Neutrophil (primary cell): ENCODE measurements at regions not wholly inside any gene's neighbourhood (a gene's known extent, or its start where the extent isn't known, plus 50 kb on each side); places are given as distances from the start of the nearest gene placed in this dataset.

Source experiments
- H3K27ac ChIP-seq: fragments of 200-600 bp; sonication (generic); 2 replicates; pipeline ENCODE4 v1.5.1; 2016; ENCODE audit warnings: mild to moderate bottlenecking, moderate library complexity
- H3K27me3 ChIP-seq: fragments of 200-600 bp; sonication (generic); 2 replicates; pipeline ENCODE4 v1.6.0; 2016; ENCODE audit warnings: mild to moderate bottlenecking
- H3K36me3 ChIP-seq: fragments of 200-600 bp; sonication (generic); 2 replicates; pipeline ENCODE4 v1.5.1; 2017
- H3K4me1 ChIP-seq, 2 experiments: fragments of 200-600 bp in 1 of 2; sonication (generic) in 1 of 2; 1 replicate in 1 of 2; 2 replicates in 1 of 2; pipeline versions ENCODE4 v1.5.1 to v1.6.1; 2013 to 2016; ENCODE audit warnings: low read depth in 1 of 2, low read length in 1 of 2, mild to moderate bottlenecking in 1 of 2, moderate library complexity in 1 of 2; ENCODE audit not compliant: control insufficient read depth in 1 of 2, insufficient read depth in 1 of 2
- H3K4me3 ChIP-seq, 2 experiments: fragments of 200-600 bp in 1 of 2; sonication (generic) in 1 of 2; 1 replicate in 1 of 2; 2 replicates in 1 of 2; pipeline ENCODE4 v1.5.1; 2013 to 2016; ENCODE audit warnings: low read depth in 1 of 2, low read length in 1 of 2, mild to moderate bottlenecking in 1 of 2, moderate library complexity in 1 of 2
- H3K9me3 ChIP-seq: fragments of 200-600 bp; sonication (generic); 2 replicates; pipeline ENCODE4 v1.5.1; 2016
- CTCF ChIP-seq: fragments of 200-600 bp; sonication (generic); IDR thresholded peaks from 2 replicates; pipeline ENCODE4 v1.5.1; 2016; ENCODE audit warnings: antibody characterized with exemption

GRCh38 chr11:112355726-112356125 lies 95.1 kb upstream of the PLET1 start:
- Histone ChIP-seq H3K9me3 (no peaks in the 10 kb centered on the region), H3K27ac (no peak overlapping the region), H3K4me1 (no peaks in the 10 kb centered on the region), H3K27me3 (no peaks in the 10 kb centered on the region), H3K4me3 (no peak overlapping the region), H3K36me3 (no peaks in the 10 kb centered on the region)
- TF ChIP-seq CTCF, result no peak

- H3K4me1 ChIP-seq, result no peaks in the 10 kb centered on the region
- no peak for TF ChIP-seq CTCF
- no peak overlapping the region for H3K4me3 ChIP-seq
- H3K9me3 ChIP-seq, result no peaks in the 10 kb centered on the region
- H3K27ac ChIP-seq, result no peak overlapping the region
- no peaks in the 10 kb centered on the region for H3K27me3 ChIP-seq
- no peaks in the 10 kb centered on the region for H3K36me3 ChIP-seq
Observed at GRCh38 chr11:112357488-112357887, 96.8 kb upstream of the PLET1 start.

GRCh38 chr11:112361396-112361795 lies 100.7 kb upstream of the PLET1 start:
- Histone ChIP-seq H3K9me3 (no peaks in the 10 kb centered on the region), H3K27me3 (no peaks in the 10 kb centered on the region), H3K36me3 (no peaks in the 10 kb centered on the region), H3K4me1 (no peaks in the 10 kb centered on the region), H3K27ac (no peak overlapping the region), H3K4me3 (no peak overlapping the region)
- no peak for TF ChIP-seq CTCF

- H3K4me3 ChIP-seq, result no peak overlapping the region
- no peaks in the 10 kb centered on the region for H3K36me3 ChIP-seq
- no peak for TF ChIP-seq CTCF
- no peak overlapping the region for H3K27ac ChIP-seq
- no peaks in the 10 kb centered on the region for H3K27me3 ChIP-seq
- no peaks in the 10 kb centered on the region for H3K4me1 ChIP-seq
- no peaks in the 10 kb centered on the region for H3K9me3 ChIP-seq
Observed at GRCh38 chr11:112363527-112363926, 102.9 kb upstream of the PLET1 start.

- H3K27me3 ChIP-seq, result no peaks in the 10 kb centered on the region
- H3K9me3 ChIP-seq, result no peaks in the 10 kb centered on the region
- H3K4me3 ChIP-seq, result no peak overlapping the region
- no peaks in the 10 kb centered on the region for H3K4me1 ChIP-seq
- no peaks in the 10 kb centered on the region for H3K36me3 ChIP-seq
- H3K27ac ChIP-seq, result no peak overlapping the region
- TF ChIP-seq CTCF, result no peak
Observed at GRCh38 chr11:112364962-112365481, 104.4 kb upstream of the PLET1 start.

GRCh38 chr11:112366012-112366411 lies 105.4 kb upstream of the PLET1 start:
- no peak for TF ChIP-seq CTCF
- H3K27ac ChIP-seq, result no peak overlapping the region
- no peaks in the 10 kb centered on the region for H3K27me3 ChIP-seq
- H3K4me3 ChIP-seq, result no peak overlapping the region
- H3K9me3 ChIP-seq, result no peaks in the 10 kb centered on the region
- H3K36me3 ChIP-seq, result no peaks in the 10 kb centered on the region
- H3K4me1 ChIP-seq, result no peaks in the 10 kb centered on the region
